H9 (cell line): ENCODE measurements at regions not wholly inside any gene's neighbourhood (a gene's known extent, or its start where the extent isn't known, plus 50 kb on each side); places are given as distances from the start of the nearest gene placed in this dataset.

Source experiments
- DNase-seq: peaks from one replicate; pipeline ENCODE4 v3.0.0-alpha.2; 2017
- H2AFZ ChIP-seq: one replicate; pipeline ENCODE4 v1.6.1; 2013; ENCODE audit warnings: mild to moderate bottlenecking, low read length, control low read depth, moderate library complexity
- H2AK5ac ChIP-seq: 2 replicates; pipeline ENCODE4 v1.6.1; 2013; ENCODE audit warnings: low read length, control low read depth, mixed read lengths; ENCODE audit not compliant: insufficient read length
- H2BK120ac ChIP-seq: one replicate; pipeline ENCODE4 v1.6.1; 2013; ENCODE audit warnings: low read depth, mild to moderate bottlenecking, low read length, control low read depth, inconsistent platforms; ENCODE audit not compliant: poor library complexity, severe bottlenecking
- H2BK12ac ChIP-seq: 2 replicates; pipeline ENCODE4 v1.6.1; 2013; ENCODE audit warnings: low read length, control low read depth, mixed read lengths, low read depth; ENCODE audit not compliant: insufficient read length
- H2BK15ac ChIP-seq: 2 replicates; pipeline ENCODE4 v1.6.1; 2013; ENCODE audit warnings: low read depth, low read length, control low read depth
- H2BK20ac ChIP-seq: one replicate; pipeline ENCODE4 v1.6.1; 2013; ENCODE audit warnings: low read depth, mild to moderate bottlenecking, low read length, control low read depth, inconsistent platforms; ENCODE audit not compliant: poor library complexity, severe bottlenecking
- H2BK5ac ChIP-seq: 2 replicates; pipeline ENCODE4 v1.6.1; 2013; ENCODE audit warnings: low read length, control low read depth, mixed read lengths; ENCODE audit not compliant: insufficient read length
- H3K14ac ChIP-seq: 2 replicates; pipeline ENCODE4 v1.6.1; 2013; ENCODE audit warnings: low read length, control low read depth; ENCODE audit not compliant: insufficient read depth
- H3K18ac ChIP-seq: 2 replicates; pipeline ENCODE4 v1.6.1; 2013; ENCODE audit warnings: low read depth, mild to moderate bottlenecking, mixed read lengths, low read length, control low read depth; ENCODE audit not compliant: insufficient read length
- H3K23ac ChIP-seq: 2 replicates; pipeline ENCODE4 v1.6.1; 2013; ENCODE audit warnings: low read length, control low read depth, mixed read lengths, low read depth; ENCODE audit not compliant: insufficient read length
- H3K23me2 ChIP-seq: 2 replicates; pipeline ENCODE4 v1.6.1; 2013; ENCODE audit warnings: low read depth, mild to moderate bottlenecking, mixed read lengths, low read length, control low read depth; ENCODE audit not compliant: insufficient read length, poor library complexity, severe bottlenecking
- H3K27ac ChIP-seq: 2 replicates; pipeline ENCODE4 v1.5.1; 2013; ENCODE audit warnings: low read length, control low read depth, mixed read lengths, low read depth; ENCODE audit not compliant: insufficient read length
- H3K27me3 ChIP-seq: 2 replicates; pipeline ENCODE4 v1.6.1; 2013; ENCODE audit warnings: low read length, control low read depth, inconsistent platforms; ENCODE audit not compliant: insufficient read depth
- H3K4ac ChIP-seq: 2 replicates; pipeline ENCODE4 v1.6.1; 2013; ENCODE audit warnings: low read depth, mild to moderate bottlenecking, control low read depth, inconsistent platforms, low read length, moderate library complexity
- H3K4me1 ChIP-seq: 2 replicates; pipeline ENCODE4 v1.6.1; 2013; ENCODE audit warnings: low read length, control low read depth, inconsistent platforms; ENCODE audit not compliant: insufficient read depth
- H3K4me2 ChIP-seq: 2 replicates; pipeline ENCODE4 v1.6.1; 2013; ENCODE audit warnings: low read length, control low read depth, mixed read lengths; ENCODE audit not compliant: insufficient read length, insufficient read depth
- H3K56ac ChIP-seq: 2 replicates; pipeline ENCODE4 v1.6.1; 2013; ENCODE audit warnings: low read depth, mild to moderate bottlenecking, mixed read lengths, low read length, control low read depth; ENCODE audit not compliant: insufficient read length
- H3K79me1 ChIP-seq: 2 replicates; pipeline ENCODE4 v1.6.1; 2013; ENCODE audit warnings: low read depth, mild to moderate bottlenecking, moderate library complexity, low read length, control low read depth, inconsistent platforms; ENCODE audit not compliant: insufficient read depth, poor library complexity, severe bottlenecking
- H3K79me2 ChIP-seq: 2 replicates; pipeline ENCODE4 v1.6.1; 2013; ENCODE audit warnings: low read length, control low read depth, inconsistent platforms; ENCODE audit not compliant: insufficient read depth
- H3K9ac ChIP-seq: 2 replicates; pipeline ENCODE4 v1.6.1; 2013; ENCODE audit warnings: low read length, control low read depth, mixed read lengths; ENCODE audit not compliant: insufficient read length; ENCODE audit errors: extremely low read depth
- H3K9me3 ChIP-seq: one replicate; pipeline ENCODE4 v1.6.1; 2013; ENCODE audit warnings: low read depth, low read length, inconsistent platforms; ENCODE audit not compliant: control insufficient read depth
- H3T11ph ChIP-seq: one replicate; pipeline ENCODE4 v1.6.1; 2013; ENCODE audit warnings: mild to moderate bottlenecking, low read length, control low read depth, inconsistent platforms
- H4K20me1 ChIP-seq: one replicate; pipeline ENCODE4 v1.6.1; 2013; ENCODE audit not compliant: control insufficient read depth, insufficient read length, insufficient read depth
- H4K5ac ChIP-seq: 2 replicates; pipeline ENCODE4 v1.6.1; 2013; ENCODE audit warnings: low read depth, mild to moderate bottlenecking, mixed read lengths, low read length, control low read depth; ENCODE audit not compliant: insufficient read length
- H4K8ac ChIP-seq: replicated peaks from 2 replicates; pipeline ENCODE4 v1.6.1; 2013; ENCODE audit warnings: low read length, control low read depth, mixed read lengths, low read depth; ENCODE audit not compliant: insufficient read length
- H4K91ac ChIP-seq: 2 replicates; pipeline ENCODE4 v1.6.1; 2013; ENCODE audit warnings: low read depth, mild to moderate bottlenecking, moderate library complexity, mixed read lengths, low read length, control low read depth; ENCODE audit not compliant: insufficient read length
- H3K27ac Mint-ChIP-seq, 3 experiments: 2 replicates in 2 of 3; 3 replicates in 1 of 3; pipeline ENCODE4 v1.8.0; 2020 to 2021; ENCODE audit warnings: mixed read lengths in 3 of 3, mild to moderate bottlenecking in 1 of 3, moderate library complexity in 1 of 3
- H3K27me3 Mint-ChIP-seq: 2 replicates; pipeline ENCODE4 v1.8.0; 2021; ENCODE audit warnings: low read depth, mild to moderate bottlenecking, moderate library complexity, mixed read lengths
- H3K36me3 Mint-ChIP-seq, 3 experiments: 2 replicates in 2 of 3; 3 replicates in 1 of 3; pipeline ENCODE4 v1.8.0; 2020 to 2021; ENCODE audit warnings: low read depth in 3 of 3, mixed read lengths in 3 of 3; ENCODE audit not compliant: insufficient read depth in 1 of 3
- H3K4me1 Mint-ChIP-seq, 2 experiments: 2 replicates each; pipeline ENCODE4 v1.8.0; 2020; ENCODE audit warnings: mixed read lengths in 2 of 2
- H3K4me3 Mint-ChIP-seq, 2 experiments: 2 replicates in 1 of 2; 3 replicates in 1 of 2; pipeline ENCODE4 v1.8.0; 2020 to 2021; ENCODE audit warnings: mild to moderate bottlenecking in 2 of 2, mixed read lengths in 2 of 2, moderate library complexity in 1 of 2
- H3K9me3 Mint-ChIP-seq, 2 experiments: 2 replicates in 1 of 2; 3 replicates in 1 of 2; pipeline ENCODE4 v1.8.0; 2020; ENCODE audit warnings: mild to moderate bottlenecking in 2 of 2, mixed read lengths in 2 of 2, moderate library complexity in 1 of 2
- WGBS: extraction: QIAGEN DNeasy Blood & Tissue Kit; methylation state at CpG from one replicate; pipeline ENCODE4 v1.1.7; 2013; ENCODE audit warnings: missing lambda C conversion rate, low lambda C conversion rate, mixed read lengths; ENCODE audit not compliant: insufficient read length; ENCODE audit errors: extremely low coverage; 5-methylcytosine and 5-hydroxymethylcytosine counted together
- TF ChIP-seq, protein P1 (sequence below): fragments of 200-600 bp; sonication (generic); conservative IDR thresholded peaks from 3 replicates; pipeline ENCODE4 v1.8.0; 2021; ENCODE audit warnings: antibody characterized with exemption, mild to moderate bottlenecking

DNA sequence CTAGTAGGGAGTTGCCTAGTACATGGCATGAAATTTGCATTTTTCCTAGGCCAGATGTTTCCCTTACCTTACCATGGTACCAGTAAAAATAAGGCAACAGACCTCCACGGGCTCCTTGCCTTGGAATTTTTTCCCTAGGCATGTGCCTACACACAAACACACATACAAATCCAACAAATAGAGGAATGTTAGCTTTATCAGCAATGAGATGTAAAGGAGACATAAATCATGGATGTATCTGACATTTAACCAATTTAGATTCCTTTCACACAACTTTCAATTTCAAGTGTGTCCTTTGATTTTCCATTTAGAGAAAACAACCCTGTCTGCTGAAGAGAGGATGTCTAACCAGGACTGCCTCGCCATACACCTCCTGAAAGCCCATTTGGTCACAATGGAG lies 209.7 kb upstream of the SP4 start:
- Histone ChIP-seq H3K4me1 (no peaks in the 10 kb centered on the region; the same call in 1 of the 2 replicates), H2BK120ac (no peak overlapping the region), H3K27me3 (no peaks in the 10 kb centered on the region), H3K4ac (no peak overlapping the region), H2AK5ac (no peak overlapping the region), H3K79me2 (no peaks in the 10 kb centered on the region), H3K4me2 (no peak overlapping the region), H2BK12ac (no peak overlapping the region), H3K79me1 (no peaks in the 10 kb centered on the region), H3K56ac (no peak overlapping the region), H2AFZ (no peak overlapping the region), H2BK15ac (no peak overlapping the region), H2BK5ac (no peak overlapping the region), H4K5ac (no peak overlapping the region), H3K23me2 (no peaks in the 10 kb centered on the region), H3K14ac (no peak overlapping the region), H4K20me1 (no peaks in the 10 kb centered on the region), H3K9me3 (no peaks in the 10 kb centered on the region), H4K8ac (no peak overlapping the region), H4K91ac (no peak overlapping the region), H3K9ac (no peak overlapping the region), H2BK20ac (no peak overlapping the region), H3K18ac (no peak overlapping the region), H3K23ac (no peak overlapping the region), H3T11ph (no peak overlapping the region), H3K27ac (no peak overlapping the region)
- Mint-ChIP-seq H3K27me3 (no peaks in the 10 kb centered on the region; the same call in 1 of the 2 replicates), H3K4me1 (peaks cover 0 to 3% of the 10 kb centered on the region in 2 experiments; a peak in 2 of 4 replicates), H3K9me3 (no peaks in the 10 kb centered on the region), H3K4me3 (no peak overlapping the region), H3K36me3 (no peaks in the 10 kb centered on the region), H3K27ac (no peak overlapping the region; a peak in 1 of 7 replicates)
- DNase-seq: no peak
- TF ChIP-seq, protein P1, sequence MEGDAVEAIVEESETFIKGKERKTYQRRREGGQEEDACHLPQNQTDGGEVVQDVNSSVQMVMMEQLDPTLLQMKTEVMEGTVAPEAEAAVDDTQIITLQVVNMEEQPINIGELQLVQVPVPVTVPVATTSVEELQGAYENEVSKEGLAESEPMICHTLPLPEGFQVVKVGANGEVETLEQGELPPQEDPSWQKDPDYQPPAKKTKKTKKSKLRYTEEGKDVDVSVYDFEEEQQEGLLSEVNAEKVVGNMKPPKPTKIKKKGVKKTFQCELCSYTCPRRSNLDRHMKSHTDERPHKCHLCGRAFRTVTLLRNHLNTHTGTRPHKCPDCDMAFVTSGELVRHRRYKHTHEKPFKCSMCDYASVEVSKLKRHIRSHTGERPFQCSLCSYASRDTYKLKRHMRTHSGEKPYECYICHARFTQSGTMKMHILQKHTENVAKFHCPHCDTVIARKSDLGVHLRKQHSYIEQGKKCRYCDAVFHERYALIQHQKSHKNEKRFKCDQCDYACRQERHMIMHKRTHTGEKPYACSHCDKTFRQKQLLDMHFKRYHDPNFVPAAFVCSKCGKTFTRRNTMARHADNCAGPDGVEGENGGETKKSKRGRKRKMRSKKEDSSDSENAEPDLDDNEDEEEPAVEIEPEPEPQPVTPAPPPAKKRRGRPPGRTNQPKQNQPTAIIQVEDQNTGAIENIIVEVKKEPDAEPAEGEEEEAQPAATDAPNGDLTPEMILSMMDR: no peak
- WGBS: no CpG with 5 or more reads among the region's 2 CpGs
